ENCODE measurements at regions not wholly inside any gene's neighbourhood (a gene's known extent, or its start where the extent isn't known, plus 50 kb on each side); places are given as distances from the start of the nearest gene placed in this dataset.

GRCh38 chr12:19654650-19655376 is 215.5 kb downstream of the AEBP2 start:
- Mint-ChIP-seq H3K27me3 (ENCODE audit: unreplicated experiment) (no peaks in the 10 kb centered on the region), H3K36me3 (ENCODE audit: low read depth, unreplicated experiment) (no peaks in the 10 kb centered on the region), H3K27ac (ENCODE audit: unreplicated experiment) (no peak overlapping the region), H3K4me1 (ENCODE audit: unreplicated experiment) (no peaks in the 10 kb centered on the region), H3K4me3 (ENCODE audit: unreplicated experiment) (no peak overlapping the region), H3K9me3 (ENCODE audit: unreplicated experiment) (no peaks in the 10 kb centered on the region)
- no peak for DNase-seq (ENCODE audit: low spot score)
- TF ChIP-seq, protein P1, sequence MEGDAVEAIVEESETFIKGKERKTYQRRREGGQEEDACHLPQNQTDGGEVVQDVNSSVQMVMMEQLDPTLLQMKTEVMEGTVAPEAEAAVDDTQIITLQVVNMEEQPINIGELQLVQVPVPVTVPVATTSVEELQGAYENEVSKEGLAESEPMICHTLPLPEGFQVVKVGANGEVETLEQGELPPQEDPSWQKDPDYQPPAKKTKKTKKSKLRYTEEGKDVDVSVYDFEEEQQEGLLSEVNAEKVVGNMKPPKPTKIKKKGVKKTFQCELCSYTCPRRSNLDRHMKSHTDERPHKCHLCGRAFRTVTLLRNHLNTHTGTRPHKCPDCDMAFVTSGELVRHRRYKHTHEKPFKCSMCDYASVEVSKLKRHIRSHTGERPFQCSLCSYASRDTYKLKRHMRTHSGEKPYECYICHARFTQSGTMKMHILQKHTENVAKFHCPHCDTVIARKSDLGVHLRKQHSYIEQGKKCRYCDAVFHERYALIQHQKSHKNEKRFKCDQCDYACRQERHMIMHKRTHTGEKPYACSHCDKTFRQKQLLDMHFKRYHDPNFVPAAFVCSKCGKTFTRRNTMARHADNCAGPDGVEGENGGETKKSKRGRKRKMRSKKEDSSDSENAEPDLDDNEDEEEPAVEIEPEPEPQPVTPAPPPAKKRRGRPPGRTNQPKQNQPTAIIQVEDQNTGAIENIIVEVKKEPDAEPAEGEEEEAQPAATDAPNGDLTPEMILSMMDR (IDR thresholded peaks at IDR 0.05; ENCODE audit: unreplicated experiment): no peak

DNA sequence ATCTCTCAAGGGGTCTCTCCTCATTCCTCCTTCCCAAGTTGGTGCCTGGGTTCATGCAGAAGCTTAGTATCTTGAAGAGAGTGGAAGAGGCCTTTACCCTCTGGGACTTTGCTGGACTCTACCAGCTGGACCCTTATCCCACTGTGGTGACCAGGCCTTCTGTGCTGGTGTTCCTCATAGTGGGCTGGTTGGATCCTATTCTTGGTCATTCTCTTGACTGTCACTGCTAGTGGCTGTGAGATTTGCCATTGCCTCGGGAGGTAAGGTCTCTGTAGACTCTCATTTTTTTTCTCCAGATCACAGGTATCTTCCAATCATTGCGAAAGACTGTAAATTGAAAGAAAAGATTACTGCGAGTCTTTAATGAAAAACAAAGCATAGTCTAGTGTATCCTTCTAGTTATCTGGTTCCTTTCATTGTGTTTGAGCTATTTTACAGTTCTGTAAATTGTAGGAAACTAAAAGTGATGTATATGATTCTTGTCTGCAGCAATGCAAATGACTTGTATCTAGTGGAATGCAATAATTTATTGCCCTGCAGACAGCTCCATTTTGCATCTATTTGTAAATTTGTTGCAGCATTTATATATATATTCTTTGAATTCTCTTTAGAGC is 217.9 kb downstream of the AEBP2 start:
- Mint-ChIP-seq H3K9me3 (ENCODE audit: unreplicated experiment) (no peaks in the 10 kb centered on the region), H3K27ac (ENCODE audit: unreplicated experiment) (no peak overlapping the region)

GRCh38 chr12:19657732-19658130 is 218.4 kb downstream of the AEBP2 start:
- H3K9me3 Mint-ChIP-seq (ENCODE audit: unreplicated experiment): no peaks in the 10 kb centered on the region
- no peaks in the 10 kb centered on the region for H3K36me3 Mint-ChIP-seq (ENCODE audit: low read depth, unreplicated experiment)
- H3K27ac Mint-ChIP-seq (ENCODE audit: unreplicated experiment): no peak overlapping the region
- TF ChIP-seq, protein P1 (IDR thresholded peaks at IDR 0.05; ENCODE audit: unreplicated experiment): no peak
- H3K27me3 Mint-ChIP-seq (ENCODE audit: unreplicated experiment): no peaks in the 10 kb centered on the region
- H3K4me1 Mint-ChIP-seq (ENCODE audit: unreplicated experiment): no peaks in the 10 kb centered on the region
- no peak overlapping the region for H3K4me3 Mint-ChIP-seq (ENCODE audit: unreplicated experiment)
- no peak for DNase-seq (ENCODE audit: low spot score)

More for the DNA sequence above, 217.9 kb downstream of the AEBP2 start:
- Mint-ChIP-seq H3K4me3 (ENCODE audit: unreplicated experiment) (no peak overlapping the region), H3K27me3 (ENCODE audit: unreplicated experiment) (no peaks in the 10 kb centered on the region), H3K36me3 (ENCODE audit: low read depth, unreplicated experiment) (no peaks in the 10 kb centered on the region), H3K4me1 (ENCODE audit: unreplicated experiment) (no peaks in the 10 kb centered on the region)
- TF ChIP-seq, protein P1 (IDR thresholded peaks at IDR 0.05; ENCODE audit: unreplicated experiment): no peak
- no peak for DNase-seq (ENCODE audit: low spot score)

DNA sequence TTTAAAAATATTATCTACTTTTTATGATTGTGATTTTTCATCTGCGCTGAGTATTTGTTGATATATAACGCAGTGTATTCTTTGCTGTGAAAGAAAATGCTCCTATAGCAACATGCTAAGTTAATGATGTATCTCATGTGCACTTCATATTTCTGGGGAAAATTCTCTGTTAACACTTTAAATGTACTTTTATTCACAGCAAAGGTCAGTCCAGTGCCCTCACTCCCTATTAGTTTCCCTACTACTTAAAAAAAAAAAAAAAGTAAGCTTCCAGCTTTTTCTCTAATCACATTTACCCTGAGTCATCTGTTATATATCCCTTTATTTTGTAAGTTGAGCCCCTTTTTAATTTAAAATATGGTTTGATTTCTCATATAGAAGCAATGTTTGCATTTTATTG is 219.8 kb downstream of the AEBP2 start:
- no peaks in the 10 kb centered on the region for H3K4me1 Mint-ChIP-seq (ENCODE audit: unreplicated experiment)
- TF ChIP-seq, protein P1 (IDR thresholded peaks at IDR 0.05; ENCODE audit: unreplicated experiment): no peak
- DNase-seq (ENCODE audit: low spot score): no peak
- no peaks in the 10 kb centered on the region for H3K9me3 Mint-ChIP-seq (ENCODE audit: unreplicated experiment)
- no peak overlapping the region for H3K27ac Mint-ChIP-seq (ENCODE audit: unreplicated experiment)
- H3K27me3 Mint-ChIP-seq (ENCODE audit: unreplicated experiment): no peaks in the 10 kb centered on the region
- H3K4me3 Mint-ChIP-seq (ENCODE audit: unreplicated experiment): no peak overlapping the region
- no peaks in the 10 kb centered on the region for H3K36me3 Mint-ChIP-seq (ENCODE audit: low read depth, unreplicated experiment)

DNA sequence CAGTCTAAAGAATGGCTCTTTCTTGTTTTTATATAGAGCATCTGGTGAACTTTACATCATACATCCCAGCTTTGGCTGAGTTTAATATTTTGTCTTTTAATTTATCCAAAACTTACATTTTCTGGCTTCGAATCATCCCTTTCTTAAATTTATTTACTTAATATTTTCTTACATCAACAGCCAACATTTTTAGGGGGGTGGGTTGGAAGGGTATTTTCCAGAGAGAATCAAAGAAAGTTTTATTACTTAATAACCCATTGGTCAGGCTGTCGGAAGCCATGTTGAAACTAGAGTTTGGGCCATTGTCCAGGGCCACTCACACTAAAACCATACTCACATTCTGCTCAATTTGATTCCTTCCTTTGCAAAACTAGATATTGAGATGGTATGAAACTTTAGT is 220.2 kb downstream of the AEBP2 start:
- no peaks in the 10 kb centered on the region for H3K36me3 Mint-ChIP-seq (ENCODE audit: low read depth, unreplicated experiment)
- H3K9me3 Mint-ChIP-seq (ENCODE audit: unreplicated experiment): no peaks in the 10 kb centered on the region
- no peaks in the 10 kb centered on the region for H3K4me1 Mint-ChIP-seq (ENCODE audit: unreplicated experiment)
- TF ChIP-seq, protein P1 (IDR thresholded peaks at IDR 0.05; ENCODE audit: unreplicated experiment): no peak
- H3K27ac Mint-ChIP-seq (ENCODE audit: unreplicated experiment): no peak overlapping the region
- H3K27me3 Mint-ChIP-seq (ENCODE audit: unreplicated experiment): no peaks in the 10 kb centered on the region
- H3K4me3 Mint-ChIP-seq (ENCODE audit: unreplicated experiment): no peak overlapping the region
- no peak for DNase-seq (ENCODE audit: low spot score)
